Spleen (tissue), 11 donors: ENCODE measurements at regions not wholly inside any gene's neighbourhood (a gene's known extent, or its start where the extent isn't known, plus 50 kb on each side); places are given as distances from the start of the nearest gene placed in this dataset.
"Not testable (repeated sequence)": the region's sequence is repeated elsewhere in the genome, so short reads cannot be mapped to it uniquely, and the experiment has no call there.

ENCODE experiments used
- DNase-seq: peaks from one replicate; pipeline ENCODE4 v3.0.0-alpha.2; 2020
- H3K27ac ChIP-seq, 8 donors: fragments of 200-600 bp; sonication (generic) in 7 of 8; 1 replicate in 4 of 8; 2 replicates in 4 of 8; pipeline versions ENCODE4 v1.5.0 to v1.8.0; 2016 to 2021; ENCODE audit warnings: inconsistent platforms in 4 of 8, mild to moderate bottlenecking in 4 of 8, moderate library complexity in 1 of 8
- H3K27me3 ChIP-seq, 7 donors: fragments of 200-600 bp; sonication (generic) in 6 of 7; replicated peaks in 1 of 7; 1 replicate in 4 of 7; 2 replicates in 3 of 7; pipeline versions ENCODE4 v1.5.0 to v1.8.0; 2016 to 2021; ENCODE audit warnings: inconsistent platforms in 3 of 7, mild to moderate bottlenecking in 1 of 7
- H3K36me3 ChIP-seq, 6 donors: fragments of 200-600 bp; sonication (generic) in 5 of 6; 1 replicate in 4 of 6; 2 replicates in 2 of 6; pipeline versions ENCODE4 v1.5.0 to v1.8.0; 2016 to 2021; ENCODE audit warnings: inconsistent platforms in 2 of 6
- H3K4me1 ChIP-seq, 6 donors: fragments of 200-600 bp; sonication (generic) in 5 of 6; 1 replicate in 3 of 6; 2 replicates in 3 of 6; pipeline versions ENCODE4 v1.5.0 to v1.8.0; 2016 to 2021; ENCODE audit warnings: inconsistent platforms in 3 of 6
- H3K4me3 ChIP-seq, 8 donors: fragments of 200-600 bp; sonication (generic) in 7 of 8; 1 replicate in 4 of 8; 2 replicates in 4 of 8; pipeline versions ENCODE4 v1.5.0 to v1.8.0; 2016 to 2021; ENCODE audit warnings: inconsistent platforms in 4 of 8, mild to moderate bottlenecking in 4 of 8, moderate library complexity in 2 of 8
- H3K9me3 ChIP-seq, 8 donors: fragments of 200-600 bp; sonication (generic) in 7 of 8; 1 replicate in 4 of 8; 2 replicates in 4 of 8; pipeline versions ENCODE4 v1.5.0 to v1.8.0; 2016 to 2021; ENCODE audit warnings: inconsistent platforms in 4 of 8
- POLR2A ChIP-seq, 3 donors: fragments of 450-650 bp; IDR thresholded peaks; one replicate each; pipeline ENCODE4 v1.5.1; 2017; ENCODE audit warnings: antibody characterized with exemption in 3 of 3, mild to moderate bottlenecking in 1 of 3
- POLR2AphosphoS5 ChIP-seq, 3 donors: sonication (generic); formaldehyde crosslinking; IDR thresholded peaks; one replicate each; pipeline ENCODE4 v1.5.1; 2017; ENCODE audit warnings: antibody characterized with exemption in 3 of 3
- WGBS, 5 donors: extraction: QIAGEN DNeasy Blood & Tissue Kit in 3 of 5; methylation state at CpG; one replicate each; pipeline versions ENCODE4 v1.1.5 to v1.1.7; 2013 to 2018; 5-methylcytosine and 5-hydroxymethylcytosine counted together
- intact Hi-C: fragments of 100-400 bp; cut with DNase I; formaldehyde crosslinking; loops from one replicate; pipeline ENCODE4 v1.15.0; 2023; ENCODE audit warnings: low total_unique reads
- TF ChIP-seq, protein P1 (sequence below), 11 experiments: fragments of 200-600 bp in 7 of 11; fragments of 450-650 bp in 4 of 11; sonication (generic) in 4 of 11; IDR thresholded peaks in 8 of 11; conservative IDR thresholded peaks in 3 of 11; 1 replicate in 7 of 11; 2 replicates in 4 of 11; pipeline versions ENCODE4 v1.4.0 to v1.8.0; 2016 to 2021; ENCODE audit warnings: antibody characterized with exemption in 11 of 11, inconsistent platforms in 4 of 11, mild to moderate bottlenecking in 1 of 11
- donor health status: healthy with polysubstance abuse.
- donor health status: DM: no; HTN: no; CAD: no; lungs with moderate emphysema.
- donor health status: DM: no; HTN: no; CAD: no.
- donor health status: Bipolar disorder and iron deficiency.
- donor health status: healthy.
- donor health status: DM: no; HTN: no; CAD: no.
- donor health status: DM: yes; HTN: yes; CAD: no.

DNA sequence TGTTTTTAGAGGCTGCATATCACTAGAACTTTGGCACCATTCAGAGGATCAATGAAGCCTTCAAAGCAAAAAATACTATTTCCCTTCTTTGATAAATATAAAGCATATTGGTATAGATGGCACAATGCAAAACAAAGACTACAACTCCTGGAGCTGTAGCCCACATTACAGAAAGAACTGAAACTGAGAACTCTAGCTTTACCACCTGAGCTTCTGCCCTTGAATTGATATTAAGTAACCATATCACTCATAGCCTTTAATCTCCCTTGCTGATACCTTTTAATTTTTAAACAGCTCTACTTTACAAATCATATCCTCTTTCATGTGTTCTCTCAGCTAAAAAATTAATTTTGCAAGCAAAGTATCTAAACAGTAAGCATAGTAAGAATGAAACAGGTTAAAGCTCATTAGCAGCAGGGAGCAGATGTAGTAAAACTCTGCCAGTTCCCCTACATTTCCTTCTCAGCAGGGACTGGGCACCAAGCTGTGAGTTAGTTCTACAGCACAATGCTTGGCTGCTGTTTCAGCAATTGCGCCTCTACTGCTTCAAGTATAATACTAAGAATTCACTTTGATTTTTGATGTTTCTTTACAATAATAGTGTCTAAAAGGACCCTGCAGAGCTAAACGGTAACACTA lies 97.9 kb upstream of the NANOGP8 start:
- Histone ChIP-seq H3K36me3 (no peaks in the 10 kb centered on the region), H3K4me3 (no peak overlapping the region), H3K9me3 (no peaks in the 10 kb centered on the region), H3K27ac (no peak overlapping the region), H3K27me3 (no peaks in the 10 kb centered on the region), H3K4me1 (no peaks in the 10 kb centered on the region)
- 60 to 85% (median 80%) methylated on average over 2 of the region's 2 CpGs for WGBS, 5 donors
- TF ChIP-seq POLR2AphosphoS5 (IDR thresholded peaks at IDR 0.05) (no peak), POLR2A (IDR thresholded peaks at IDR 0.05) (no peak)
- TF ChIP-seq, protein P1, sequence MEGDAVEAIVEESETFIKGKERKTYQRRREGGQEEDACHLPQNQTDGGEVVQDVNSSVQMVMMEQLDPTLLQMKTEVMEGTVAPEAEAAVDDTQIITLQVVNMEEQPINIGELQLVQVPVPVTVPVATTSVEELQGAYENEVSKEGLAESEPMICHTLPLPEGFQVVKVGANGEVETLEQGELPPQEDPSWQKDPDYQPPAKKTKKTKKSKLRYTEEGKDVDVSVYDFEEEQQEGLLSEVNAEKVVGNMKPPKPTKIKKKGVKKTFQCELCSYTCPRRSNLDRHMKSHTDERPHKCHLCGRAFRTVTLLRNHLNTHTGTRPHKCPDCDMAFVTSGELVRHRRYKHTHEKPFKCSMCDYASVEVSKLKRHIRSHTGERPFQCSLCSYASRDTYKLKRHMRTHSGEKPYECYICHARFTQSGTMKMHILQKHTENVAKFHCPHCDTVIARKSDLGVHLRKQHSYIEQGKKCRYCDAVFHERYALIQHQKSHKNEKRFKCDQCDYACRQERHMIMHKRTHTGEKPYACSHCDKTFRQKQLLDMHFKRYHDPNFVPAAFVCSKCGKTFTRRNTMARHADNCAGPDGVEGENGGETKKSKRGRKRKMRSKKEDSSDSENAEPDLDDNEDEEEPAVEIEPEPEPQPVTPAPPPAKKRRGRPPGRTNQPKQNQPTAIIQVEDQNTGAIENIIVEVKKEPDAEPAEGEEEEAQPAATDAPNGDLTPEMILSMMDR (IDR thresholded peaks at IDR 0.05 in 8 of 11, conservative IDR thresholded peaks at IDR 0.05 in 3 of 11): no peak
- intact Hi-C loops: no loop called here
- no peak for DNase-seq

DNA sequence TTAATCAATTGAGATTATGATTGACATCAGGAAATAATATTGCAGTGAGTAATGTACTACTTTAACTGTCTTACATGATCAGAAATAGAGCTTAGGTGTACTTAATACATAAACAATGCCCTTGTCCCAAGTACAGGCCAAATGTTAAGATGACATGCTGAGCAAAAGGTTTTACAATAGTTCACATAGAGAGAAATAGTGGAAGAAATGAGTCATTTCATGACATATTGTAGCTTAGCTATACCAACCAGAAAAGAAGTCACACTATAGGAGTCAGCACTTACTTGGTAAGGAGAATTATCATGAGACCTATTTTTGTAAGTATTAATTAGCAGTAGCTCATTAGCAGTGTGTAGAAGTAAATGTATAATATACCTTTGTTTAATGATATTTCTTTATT lies 96.4 kb upstream of the NANOGP8 start:
- Histone ChIP-seq H3K27ac (no peak overlapping the region), H3K9me3 (no peaks in the 10 kb centered on the region), H3K27me3 (no peaks in the 10 kb centered on the region), H3K36me3 (no peaks in the 10 kb centered on the region), H3K4me3 (no peak overlapping the region), H3K4me1 (no peaks in the 10 kb centered on the region)
- no peak for DNase-seq
- TF ChIP-seq POLR2A (IDR thresholded peaks at IDR 0.05) (no peak), POLR2AphosphoS5 (IDR thresholded peaks at IDR 0.05) (no peak)
- TF ChIP-seq, protein P1 (IDR thresholded peaks at IDR 0.05 in 8 of 11, conservative IDR thresholded peaks at IDR 0.05 in 3 of 11): no peak
- intact Hi-C loops: no loop called here

DNA sequence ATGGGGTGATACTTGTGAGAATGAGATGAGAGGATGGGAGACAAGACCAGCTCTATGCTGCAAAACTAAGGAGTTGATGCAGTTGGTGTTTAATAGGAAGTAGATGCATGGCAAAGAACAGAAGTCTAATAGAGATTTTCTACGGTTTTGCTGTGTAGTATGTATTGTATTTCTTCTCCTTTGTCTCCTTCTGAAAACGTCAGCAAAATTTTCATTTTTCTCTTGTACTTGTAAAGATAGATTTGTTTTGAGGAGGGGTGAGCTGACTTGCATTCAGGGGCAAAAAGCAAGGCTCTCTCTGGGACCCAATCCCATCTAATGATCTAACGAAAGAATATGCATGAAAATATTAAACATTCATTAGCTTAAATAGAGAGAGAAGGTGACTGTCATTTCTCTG lies 94.6 kb upstream of the NANOGP8 start:
- intact Hi-C loops: no loop called here
- 84 to 90% (median 88%) methylated on average over 3 of the region's 3 CpGs for WGBS, 5 donors
- H3K4me3 ChIP-seq: no peak overlapping the region
- H3K27me3 ChIP-seq: no peaks in the 10 kb centered on the region
- TF ChIP-seq POLR2AphosphoS5 (IDR thresholded peaks at IDR 0.05) (no peak), POLR2A (IDR thresholded peaks at IDR 0.05) (no peak)
- TF ChIP-seq, protein P1 (IDR thresholded peaks at IDR 0.05 in 8 of 11, conservative IDR thresholded peaks at IDR 0.05 in 3 of 11): no peak
- no peaks in the 10 kb centered on the region for H3K9me3 ChIP-seq
- H3K4me1 ChIP-seq: no peaks in the 10 kb centered on the region
- H3K36me3 ChIP-seq: no peaks in the 10 kb centered on the region
- DNase-seq: no peak
- no peak overlapping the region for H3K27ac ChIP-seq

DNA sequence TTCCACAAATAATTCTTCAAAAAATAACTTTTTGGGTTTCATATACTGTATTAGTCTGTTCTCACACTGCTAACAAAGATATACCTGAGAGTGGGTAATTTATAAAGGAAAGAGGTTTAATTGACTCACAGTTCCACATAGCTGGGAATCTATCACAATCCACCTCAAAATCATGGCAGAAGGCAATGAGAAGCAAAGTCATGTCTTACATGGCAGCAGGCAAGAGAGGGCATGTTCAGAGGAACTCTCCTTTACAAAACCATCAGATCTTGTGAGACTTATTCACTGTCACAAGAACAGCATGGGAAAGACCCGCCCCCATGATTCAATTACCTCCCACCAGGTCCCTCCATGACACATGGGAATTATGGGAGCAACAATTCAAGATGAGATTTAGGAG lies 93.1 kb upstream of the NANOGP8 start:
- intact Hi-C loops, H3K4me3 ChIP-seq, H3K4me1 ChIP-seq, DNase-seq, H3K36me3 ChIP-seq, H3K27me3 ChIP-seq, H3K9me3 ChIP-seq, H3K27ac ChIP-seq: not testable (repeated sequence)
- 82 to 90% (median 83%) methylated on average over 1 of the region's 1 CpG for WGBS, 5 donors

DNA sequence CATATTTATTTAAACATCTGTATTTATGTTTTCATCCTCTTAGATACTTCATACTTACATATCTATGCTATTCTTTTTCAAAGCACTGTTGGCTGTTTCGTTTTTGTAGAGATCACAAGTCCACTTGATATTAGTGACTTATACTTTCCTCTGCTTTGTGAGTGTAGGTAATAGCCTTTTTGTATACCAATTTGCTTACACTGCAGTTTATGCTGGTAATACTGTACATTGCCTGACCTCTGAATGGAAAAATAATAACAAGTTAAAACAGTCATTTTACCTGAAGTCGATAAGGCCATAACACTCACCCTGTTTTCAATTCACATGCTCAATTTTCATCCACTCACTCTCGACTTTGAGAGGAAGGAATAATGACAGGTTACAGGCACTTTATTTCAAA lies 89.9 kb upstream of the NANOGP8 start:
- H3K4me3 ChIP-seq: no peak overlapping the region
- H3K4me1 ChIP-seq: no peaks in the 10 kb centered on the region
- no peak overlapping the region for H3K27ac ChIP-seq
- DNase-seq: no peak
- no peaks in the 10 kb centered on the region for H3K27me3 ChIP-seq
- WGBS, 5 donors: 72 to 80% (median 77%) methylated on average over 3 of the region's 3 CpGs
- TF ChIP-seq POLR2AphosphoS5 (IDR thresholded peaks at IDR 0.05) (no peak), POLR2A (IDR thresholded peaks at IDR 0.05) (no peak)
- TF ChIP-seq, protein P1 (IDR thresholded peaks at IDR 0.05 in 8 of 11, conservative IDR thresholded peaks at IDR 0.05 in 3 of 11): no peak
- intact Hi-C loops: no loop called here
- no peaks in the 10 kb centered on the region for H3K9me3 ChIP-seq
- no peaks in the 10 kb centered on the region for H3K36me3 ChIP-seq
